Endodermal cell (in vitro differentiated cells): ENCODE measurements at regions not wholly inside any gene's neighbourhood (a gene's known extent, or its start where the extent isn't known, plus 50 kb on each side); places are given as distances from the start of the nearest gene placed in this dataset.

Experiments
- DNase-seq: peaks from one replicate; pipeline ENCODE4 v3.0.0-alpha.2; 2017
- H3K27ac ChIP-seq: 2 replicates; pipeline ENCODE4 v1.5.1; 2013; ENCODE audit warnings: mild to moderate bottlenecking, low read depth, low read length, moderate library complexity
- H3K27me3 ChIP-seq: 2 replicates; pipeline ENCODE4 v1.6.1; 2013; ENCODE audit warnings: mild to moderate bottlenecking, low read length, moderate library complexity; ENCODE audit not compliant: insufficient read depth, control insufficient read depth, poor library complexity, severe bottlenecking
- H3K36me3 ChIP-seq: 2 replicates; pipeline ENCODE4 v1.7.0; 2013; ENCODE audit warnings: mild to moderate bottlenecking, low read length, moderate library complexity; ENCODE audit not compliant: control insufficient read depth, insufficient read depth
- H3K4me1 ChIP-seq: one replicate; pipeline ENCODE4 v1.7.0; 2013; ENCODE audit warnings: low read length; ENCODE audit not compliant: control insufficient read depth, insufficient read depth
- H3K4me3 ChIP-seq: 2 replicates; pipeline ENCODE4 v1.5.1; 2013; ENCODE audit warnings: mild to moderate bottlenecking, low read length, moderate library complexity
- H3K9ac ChIP-seq: 2 replicates; pipeline ENCODE4 v1.6.1; 2013; ENCODE audit warnings: mild to moderate bottlenecking, low read length, moderate library complexity; ENCODE audit not compliant: poor library complexity, severe bottlenecking; ENCODE audit errors: extremely low read depth
- H3K9me3 ChIP-seq: 2 replicates; pipeline ENCODE4 v1.6.1; 2013; ENCODE audit warnings: mild to moderate bottlenecking, low read length, moderate library complexity; ENCODE audit not compliant: control insufficient read depth
- H3K27ac Mint-ChIP-seq: 2 replicates; pipeline ENCODE4 v1.8.0; 2020; ENCODE audit warnings: mixed read lengths
- H3K27me3 Mint-ChIP-seq: 2 replicates; pipeline ENCODE4 v1.8.0; 2021; ENCODE audit warnings: mild to moderate bottlenecking, mixed read lengths; ENCODE audit not compliant: insufficient read depth
- H3K36me3 Mint-ChIP-seq: 2 replicates; pipeline ENCODE4 v1.8.0; 2020; ENCODE audit warnings: low read depth, mixed read lengths
- H3K4me1 Mint-ChIP-seq: 2 replicates; pipeline ENCODE4 v1.8.0; 2020; ENCODE audit warnings: mixed read lengths
- H3K4me3 Mint-ChIP-seq: 2 replicates; pipeline ENCODE4 v1.8.0; 2020; ENCODE audit warnings: mild to moderate bottlenecking, moderate library complexity, mixed read lengths
- H3K9me3 Mint-ChIP-seq: 2 replicates; pipeline ENCODE4 v1.8.0; 2020; ENCODE audit warnings: mild to moderate bottlenecking, mixed read lengths
- WGBS, 2 experiments: methylation state at CpG; one replicate each; pipeline versions ENCODE4 v1.1.5 to v1.1.7; 2013; ENCODE audit warnings: missing lambda C conversion rate in 2 of 2, mixed read lengths in 1 of 2; ENCODE audit not compliant: insufficient coverage in 1 of 2, insufficient read length in 1 of 2; 5-methylcytosine and 5-hydroxymethylcytosine counted together
- TF ChIP-seq, protein P1 (sequence below): fragments of 200-600 bp; sonication (generic); conservative IDR thresholded peaks from 2 replicates; pipeline ENCODE4 v1.5.0; 2021; ENCODE audit warnings: antibody characterized with exemption, mild to moderate bottlenecking

DNA sequence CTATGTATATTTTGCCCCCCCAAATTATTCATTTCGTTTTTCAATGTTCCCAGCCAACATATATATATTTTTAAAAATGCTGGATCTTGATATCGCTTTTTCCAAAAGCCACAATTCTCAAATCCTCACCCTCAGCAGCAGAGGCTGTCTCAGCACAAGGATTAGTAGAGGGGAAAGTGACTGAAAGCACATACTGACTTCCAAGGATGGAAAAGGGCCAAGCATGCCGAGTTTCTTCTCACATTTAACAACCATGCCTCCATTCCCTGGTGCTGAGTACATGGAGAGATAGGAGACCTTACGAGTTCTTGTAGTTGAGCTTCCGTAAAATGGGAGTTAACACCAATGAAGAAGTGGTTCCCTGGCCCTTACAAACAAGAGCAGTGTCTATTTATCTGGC lies 403.4 kb upstream of the DCN start:
- no peaks in the 10 kb centered on the region for H3K4me1 ChIP-seq

DNA sequence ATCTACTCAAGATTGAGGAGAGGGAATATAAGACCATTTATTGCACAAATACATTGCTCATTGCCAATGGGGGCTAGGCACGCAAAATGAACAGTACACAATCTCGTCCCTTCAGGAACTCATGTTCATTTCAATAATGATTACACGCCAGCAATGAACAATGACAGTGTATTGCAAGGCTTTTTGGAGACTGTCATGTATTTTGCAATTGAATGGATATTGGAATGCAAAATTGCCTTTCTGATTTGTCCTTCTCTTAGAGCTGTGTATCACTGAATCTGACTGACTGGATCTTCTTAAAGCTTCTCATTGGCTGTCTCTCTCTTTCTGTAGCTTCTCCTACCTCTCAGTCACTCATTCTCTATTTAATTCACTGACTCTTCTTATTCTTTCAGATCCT lies 400.2 kb upstream of the DCN start:
- no peaks in the 10 kb centered on the region for H3K9me3 Mint-ChIP-seq

More for the DNA sequence above, 403.4 kb upstream of the DCN start:
- DNase-seq: no peak
- H3K4me3 ChIP-seq: no peak overlapping the region
- H3K27ac Mint-ChIP-seq: no peak overlapping the region
- no peaks in the 10 kb centered on the region for H3K9me3 Mint-ChIP-seq
- no peaks in the 10 kb centered on the region for H3K4me1 Mint-ChIP-seq
- H3K27ac ChIP-seq: no peak overlapping the region
- WGBS, 2 experiments: 82 to 98% methylated on average over 3 to 4 of the region's 5 CpGs
- H3K27me3 ChIP-seq: no peaks in the 10 kb centered on the region
- no peak overlapping the region for H3K4me3 Mint-ChIP-seq
- no peaks in the 10 kb centered on the region for H3K36me3 Mint-ChIP-seq
- H3K36me3 ChIP-seq: no peaks in the 10 kb centered on the region
- no peaks in the 10 kb centered on the region for H3K27me3 Mint-ChIP-seq
- TF ChIP-seq, protein P1, sequence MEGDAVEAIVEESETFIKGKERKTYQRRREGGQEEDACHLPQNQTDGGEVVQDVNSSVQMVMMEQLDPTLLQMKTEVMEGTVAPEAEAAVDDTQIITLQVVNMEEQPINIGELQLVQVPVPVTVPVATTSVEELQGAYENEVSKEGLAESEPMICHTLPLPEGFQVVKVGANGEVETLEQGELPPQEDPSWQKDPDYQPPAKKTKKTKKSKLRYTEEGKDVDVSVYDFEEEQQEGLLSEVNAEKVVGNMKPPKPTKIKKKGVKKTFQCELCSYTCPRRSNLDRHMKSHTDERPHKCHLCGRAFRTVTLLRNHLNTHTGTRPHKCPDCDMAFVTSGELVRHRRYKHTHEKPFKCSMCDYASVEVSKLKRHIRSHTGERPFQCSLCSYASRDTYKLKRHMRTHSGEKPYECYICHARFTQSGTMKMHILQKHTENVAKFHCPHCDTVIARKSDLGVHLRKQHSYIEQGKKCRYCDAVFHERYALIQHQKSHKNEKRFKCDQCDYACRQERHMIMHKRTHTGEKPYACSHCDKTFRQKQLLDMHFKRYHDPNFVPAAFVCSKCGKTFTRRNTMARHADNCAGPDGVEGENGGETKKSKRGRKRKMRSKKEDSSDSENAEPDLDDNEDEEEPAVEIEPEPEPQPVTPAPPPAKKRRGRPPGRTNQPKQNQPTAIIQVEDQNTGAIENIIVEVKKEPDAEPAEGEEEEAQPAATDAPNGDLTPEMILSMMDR: no peak
- H3K9ac ChIP-seq: no peak overlapping the region
- no peaks in the 10 kb centered on the region for H3K9me3 ChIP-seq

DNA sequence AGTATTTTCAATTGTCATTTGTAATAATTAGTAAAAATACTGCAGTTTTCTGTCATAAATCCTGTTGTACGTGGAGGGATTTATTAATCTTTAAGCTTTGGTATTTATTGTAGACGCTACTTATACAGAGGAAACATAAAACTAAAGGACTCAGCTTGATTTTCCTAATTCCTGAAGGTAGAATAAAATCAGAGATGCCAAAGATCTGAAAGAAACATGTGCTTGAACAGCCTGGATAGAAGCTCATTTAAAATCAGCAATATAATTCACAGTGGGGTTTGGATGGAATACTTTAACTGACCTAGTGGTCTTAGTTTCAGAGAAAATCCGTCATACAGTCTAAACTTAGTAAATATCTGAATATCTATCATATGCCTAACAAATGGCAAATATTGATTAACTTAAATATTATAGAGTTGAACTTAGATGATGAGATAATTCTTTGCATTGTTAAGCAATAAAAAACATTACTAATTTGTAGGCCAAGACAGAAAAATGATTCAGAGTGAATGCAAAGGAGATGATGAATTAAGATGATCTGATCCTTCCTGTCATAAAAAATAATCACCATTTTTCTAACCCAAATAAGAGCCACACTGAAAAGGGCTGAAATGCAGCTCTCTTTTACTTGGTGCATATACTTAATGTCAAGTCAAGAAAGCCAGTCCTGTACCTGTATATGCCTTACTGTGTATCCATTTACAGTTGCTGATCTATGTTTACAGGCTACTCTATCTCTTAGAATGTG lies 397.1 kb upstream of the DCN start:
- Histone ChIP-seq H3K36me3 (no peaks in the 10 kb centered on the region), H3K9ac (no peak overlapping the region), H3K4me1 (no peaks in the 10 kb centered on the region), H3K27ac (no peak overlapping the region), H3K27me3 (no peaks in the 10 kb centered on the region), H3K9me3 (no peaks in the 10 kb centered on the region), H3K4me3 (no peak overlapping the region)
- Mint-ChIP-seq H3K27ac (no peak overlapping the region), H3K4me3 (no peak overlapping the region), H3K27me3 (no peaks in the 10 kb centered on the region), H3K4me1 (peaks cover 7% of the 10 kb centered on the region), H3K36me3 (no peaks in the 10 kb centered on the region), H3K9me3 (no peaks in the 10 kb centered on the region)
- no peak for DNase-seq
- 65% methylated on average over 2 of the region's 3 CpGs; no CpG with 5 or more reads in 1 of the 2 experiments for WGBS, 2 experiments
- TF ChIP-seq, protein P1: no peak

More for the DNA sequence above, 400.2 kb upstream of the DCN start:
- Mint-ChIP-seq H3K4me3 (no peak overlapping the region), H3K4me1 (peaks cover 3% of the 10 kb centered on the region), H3K27me3 (no peaks in the 10 kb centered on the region), H3K36me3 (no peaks in the 10 kb centered on the region), H3K27ac (no peak overlapping the region)
- 80 to 89% methylated on average over 1 to 3 of the region's 3 CpGs for WGBS, 2 experiments
- H3K9ac ChIP-seq: no peak overlapping the region
- no peak overlapping the region for H3K27ac ChIP-seq
- DNase-seq: no peak
- no peaks in the 10 kb centered on the region for H3K9me3 ChIP-seq
- TF ChIP-seq, protein P1: no peak
- no peaks in the 10 kb centered on the region for H3K27me3 ChIP-seq
- no peak overlapping the region for H3K4me3 ChIP-seq
- no peaks in the 10 kb centered on the region for H3K4me1 ChIP-seq
- H3K36me3 ChIP-seq: no peaks in the 10 kb centered on the region
